B cell (primary cell): ENCODE measurements at regions not wholly inside any gene's neighbourhood (a gene's known extent, or its start where the extent isn't known, plus 50 kb on each side); places are given as distances from the start of the nearest gene placed in this dataset.

Experiments
- ATAC-seq: fragments of 200-7000 bp; cut with Tn5 transposase; one replicate; pipeline ENCODE4 v1.10.0; 2021; ENCODE audit warnings: low read depth, mild to moderate bottlenecking, moderate number of reproducible peaks, moderate library complexity
- CTCF ChIA-PET: fragments of 350-600 bp; sonication (Branson Sonifier 250); formaldehyde crosslinking; loops from one replicate; lab custom pipeline; 2021; ENCODE audit warnings: antibody characterized with exemption, inconsistent platforms; lab: Charles Lee
- POLR2A ChIA-PET: fragments of 350-600 bp; sonication (Branson Sonifier 250); formaldehyde crosslinking; loops from one replicate; lab custom pipeline; 2021; ENCODE audit warnings: antibody characterized with exemption; lab: Charles Lee
- DNase-seq: peaks from one replicate; pipeline ENCODE4 v3.0.0; 2013
- H2AFZ ChIP-seq: 2 replicates; pipeline ENCODE4 v1.6.1; 2012; ENCODE audit warnings: mild to moderate bottlenecking, low read depth, low read length; ENCODE audit not compliant: insufficient read depth, poor library complexity, severe bottlenecking
- H3K27ac ChIP-seq, 2 donors: 1 replicate in 1 of 2; 2 replicates in 1 of 2; pipeline ENCODE4 v1.5.1; 2012 to 2013; ENCODE audit warnings: low read length in 2 of 2, mild to moderate bottlenecking in 2 of 2, moderate library complexity in 1 of 2
- H3K27me3 ChIP-seq, 4 experiments: fragments of 200-600 bp in 1 of 4; sonication (generic) in 1 of 4; replicated peaks in 1 of 4; 1 replicate in 2 of 4; 2 replicates in 2 of 4; pipeline versions ENCODE4 v1.6.1 to v1.7.0; 2013 to 2016; ENCODE audit warnings: low read length in 3 of 4, mild to moderate bottlenecking in 2 of 4, mixed read lengths in 1 of 4, moderate library complexity in 1 of 4; ENCODE audit not compliant: insufficient read depth in 4 of 4, control insufficient read depth in 3 of 4; ENCODE audit errors: control extremely low read depth in 1 of 4
- H3K36me3 ChIP-seq, 2 experiments: replicated peaks in 1 of 2; 1 replicate in 1 of 2; 2 replicates in 1 of 2; pipeline versions ENCODE4 v1.6.1 to v1.7.1; 2013; ENCODE audit warnings: low read length in 1 of 2; ENCODE audit not compliant: insufficient read depth in 2 of 2, control insufficient read depth in 1 of 2; ENCODE audit errors: control extremely low read depth in 1 of 2, extremely low read depth in 1 of 2
- H3K4me1 ChIP-seq, 2 donors: fragments of 200-600 bp in 1 of 2; sonication (generic) in 1 of 2; 1 replicate in 1 of 2; 2 replicates in 1 of 2; pipeline versions ENCODE4 v1.5.1 to v1.6.1; 2013 to 2017; ENCODE audit warnings: low read length in 2 of 2; ENCODE audit not compliant: control insufficient read depth in 2 of 2, insufficient read depth in 2 of 2
- H3K4me2 ChIP-seq: replicated peaks from 2 replicates; pipeline ENCODE3; 2012; ENCODE audit warnings: mild to moderate bottlenecking, low read depth, low read length; ENCODE audit not compliant: poor library complexity, severe bottlenecking
- H3K4me3 ChIP-seq, 5 experiments: fragments of 200-600 bp in 1 of 5; sonication (generic) in 1 of 5; 1 replicate in 3 of 5; 2 replicates in 2 of 5; pipeline versions ENCODE4 v1.5.1 to v1.7.0; 2011 to 2016; ENCODE audit warnings: low read length in 4 of 5, mild to moderate bottlenecking in 4 of 5, low read depth in 2 of 5, control low read depth in 1 of 5, moderate library complexity in 1 of 5; ENCODE audit not compliant: insufficient read depth in 1 of 5; ENCODE audit errors: control extremely low read depth in 1 of 5, extremely low read depth in 1 of 5
- H3K79me2 ChIP-seq: fragments of 200-600 bp; sonication (generic); one replicate; pipeline ENCODE4 v1.6.0; 2016; ENCODE audit warnings: low read length; ENCODE audit not compliant: control insufficient read depth, insufficient read depth
- H3K9ac ChIP-seq: fragments of 200-600 bp; sonication (generic); 2 replicates; pipeline ENCODE4 v1.6.1; 2017; ENCODE audit warnings: mild to moderate bottlenecking, low read length, moderate library complexity
- H3K9me3 ChIP-seq, 3 donors: one replicate each; pipeline versions ENCODE4 v1.6.1 to v1.7.1; 2013; ENCODE audit warnings: low read length in 2 of 3; ENCODE audit not compliant: control insufficient read depth in 2 of 3, insufficient read depth in 1 of 3; ENCODE audit errors: control extremely low read depth in 1 of 3
- H4K20me1 ChIP-seq: 2 replicates; pipeline ENCODE4 v1.6.0; 2012; ENCODE audit warnings: mild to moderate bottlenecking, low read length; ENCODE audit not compliant: insufficient read depth, control insufficient read depth, poor library complexity, severe bottlenecking
- H3K27ac Mint-ChIP-seq: one replicate; pipeline ENCODE4 v1.8.0; 2021; ENCODE audit warnings: mixed read lengths
- H3K27me3 Mint-ChIP-seq: one replicate; pipeline ENCODE4 v1.8.0; 2021; ENCODE audit warnings: mixed read lengths
- H3K4me1 Mint-ChIP-seq: one replicate; pipeline ENCODE4 v1.8.0; 2021; ENCODE audit warnings: mixed read lengths
- H3K4me3 Mint-ChIP-seq: one replicate; pipeline ENCODE4 v1.8.0; 2021; ENCODE audit warnings: mixed read lengths
- H3K9me3 Mint-ChIP-seq: one replicate; pipeline ENCODE4 v1.8.0; 2022; ENCODE audit warnings: mixed read lengths; ENCODE audit not compliant: insufficient read depth
- CTCF ChIP-seq: fragments of 200-600 bp; IDR thresholded peaks from one replicate; pipeline ENCODE4 v1.8.0; 2022; ENCODE audit warnings: antibody characterized with exemption, mild to moderate bottlenecking
- EZH2 ChIP-seq: IDR thresholded peaks from 2 replicates; pipeline ENCODE4 v1.6.1; 2012; ENCODE audit warnings: borderline replicate concordance, low read depth, mild to moderate bottlenecking, moderate library complexity, low read length; ENCODE audit not compliant: insufficient read depth, poor library complexity, severe bottlenecking
- WGBS: methylation state at CpG from one replicate; pipeline ENCODE4 v1.1.5; 2013; ENCODE audit warnings: missing lambda C conversion rate; ENCODE audit not compliant: insufficient coverage; 5-methylcytosine and 5-hydroxymethylcytosine counted together
- intact Hi-C: fragments of 100-400 bp; cut with micrococcal nuclease; formaldehyde crosslinking; loops from one replicate; pipeline ENCODE4 v1.10.0; 2022

GRCh38 chr10:124266468-124267230 lies 152.1 kb downstream of the OAT start:
- no peaks in the 10 kb centered on the region for H4K20me1 ChIP-seq
- 89% methylated on average over 13 of the region's 15 CpGs for WGBS
- peaks cover 13% of the 10 kb centered on the region for H3K27me3 Mint-ChIP-seq
- CTCF ChIA-PET = interaction anchor here (0.7 to 1.2 kb wide), 3 partner anchors 8 to 278 kb away, joined by 3 to 4 read pairs (median 3); no protein-coding TSS in a partner anchor
- H3K4me3 Mint-ChIP-seq = no peak overlapping the region
- intact Hi-C loops = no loop called here
- H3K27ac Mint-ChIP-seq = no peak overlapping the region
- no peak overlapping the region for H3K9ac ChIP-seq
- DNase-seq = no peak
- no peaks in the 10 kb centered on the region for H3K36me3 ChIP-seq
- H3K9me3 ChIP-seq = peaks cover 0 to 6% (median under 1%) of the 10 kb centered on the region in 3 donors
- no peaks in the 10 kb centered on the region for H3K9me3 Mint-ChIP-seq
- no peaks in the 10 kb centered on the region for H3K4me1 ChIP-seq
- ATAC-seq = no peak
- no peak overlapping the region for H2AFZ ChIP-seq
- no peaks in the 10 kb centered on the region for H3K4me1 Mint-ChIP-seq
- no peak overlapping the region for H3K27ac ChIP-seq
- H3K4me2 ChIP-seq = no peak overlapping the region
- no peaks in the 10 kb centered on the region for H3K79me2 ChIP-seq
- TF ChIP-seq CTCF (no peak), EZH2 (no peak)
- H3K27me3 ChIP-seq = no peaks in the 10 kb centered on the region
- H3K4me3 ChIP-seq = no peak overlapping the region
- POLR2A ChIA-PET = no interaction called here

- no peak overlapping the region for H3K27ac Mint-ChIP-seq
- no peak overlapping the region for H3K9ac ChIP-seq
- POLR2A ChIA-PET = no interaction called here
Observed at GRCh38 chr10:124265776-124266467, 152.8 kb downstream of the OAT start.

More at GRCh38 chr10:124265776-124266467, 152.8 kb downstream of the OAT start:
- Mint-ChIP-seq H3K4me1 (no peaks in the 10 kb centered on the region), H3K9me3 (no peaks in the 10 kb centered on the region), H3K4me3 (no peak overlapping the region), H3K27me3 (peaks cover 13% of the 10 kb centered on the region)
- H3K9me3 ChIP-seq = peaks cover 0 to 2% (median 0%) of the 10 kb centered on the region in 3 donors
- H3K36me3 ChIP-seq = no peaks in the 10 kb centered on the region
- DNase-seq (no peak), ATAC-seq (no peak)
- H2AFZ ChIP-seq = no peak overlapping the region
- no peak overlapping the region for H3K4me2 ChIP-seq
- TF ChIP-seq CTCF (no peak), EZH2 (no peak)
- H3K4me3 ChIP-seq = no peak overlapping the region
- intact Hi-C loops = no loop called here
- no peaks in the 10 kb centered on the region for H4K20me1 ChIP-seq
- H3K27ac ChIP-seq = no peak overlapping the region
- H3K4me1 ChIP-seq = no peaks in the 10 kb centered on the region
- 89% methylated on average over 12 of the region's 12 CpGs for WGBS
- no peaks in the 10 kb centered on the region for H3K27me3 ChIP-seq
- H3K79me2 ChIP-seq = no peaks in the 10 kb centered on the region
- CTCF ChIA-PET = interaction anchor here (0.7 to 1.2 kb wide), 2 partner anchors 13 to 278 kb away, joined by 3 to 4 read pairs; no protein-coding TSS in a partner anchor
